ENCODE measurements at regions not wholly inside any gene's neighbourhood (a gene's known extent, or its start where the extent isn't known, plus 50 kb on each side); places are given as distances from the start of the nearest gene placed in this dataset.
"Not testable (repeated sequence)": the region's sequence is repeated elsewhere in the genome, so short reads cannot be mapped to it uniquely, and the experiment has no call there.

- no peaks in the 10 kb centered on the region for H3K4me1 Mint-ChIP-seq (ENCODE audit: insufficient read depth, unreplicated experiment)
- no peak for TF ChIP-seq CTCF (IDR thresholded peaks at IDR 0.05; ENCODE audit: unreplicated experiment)
Measured at GRCh38 chr2:67186871-67187270, 210.3 kb upstream of the ETAA1 start.

GRCh38 chr2:67195327-67195726 is 201.8 kb upstream of the ETAA1 start:
- BruUV-seq (replicated peaks); H3K36me3 Mint-ChIP-seq (ENCODE audit: insufficient read depth, unreplicated experiment); intact Hi-C loops (cut with micrococcal nuclease); POLR2A ChIA-PET; DNase-seq (ENCODE audit: unreplicated experiment); H3K4me1 Mint-ChIP-seq (ENCODE audit: insufficient read depth, unreplicated experiment); H3K27me3 Mint-ChIP-seq (ENCODE audit: insufficient read depth, unreplicated experiment); H3K4me3 Mint-ChIP-seq (ENCODE audit: unreplicated experiment); CTCF ChIA-PET; H3K9me3 Mint-ChIP-seq (ENCODE audit: unreplicated experiment); H3K27ac Mint-ChIP-seq (ENCODE audit: low read depth, unreplicated experiment): not testable (repeated sequence)

More at GRCh38 chr2:67186871-67187270, 210.3 kb upstream of the ETAA1 start:
- no peaks in the 10 kb centered on the region for H3K36me3 Mint-ChIP-seq (ENCODE audit: insufficient read depth, unreplicated experiment)
- DNase-seq (ENCODE audit: unreplicated experiment): no peak
- POLR2A ChIA-PET: no interaction called here
- CTCF ChIA-PET: no interaction called here
- no peak overlapping the region for H3K27ac Mint-ChIP-seq (ENCODE audit: low read depth, unreplicated experiment)
- no peaks in the 10 kb centered on the region for H3K9me3 Mint-ChIP-seq (ENCODE audit: unreplicated experiment)
- H3K27me3 Mint-ChIP-seq (ENCODE audit: insufficient read depth, unreplicated experiment): no peaks in the 10 kb centered on the region
- H3K4me3 Mint-ChIP-seq (ENCODE audit: unreplicated experiment): no peak overlapping the region
- intact Hi-C loops (cut with micrococcal nuclease): no loop called here
- no TSS peak for BruUV-seq (replicated peaks)

GRCh38 chr2:67201521-67201920 is 195.6 kb upstream of the ETAA1 start:
- H3K4me1 Mint-ChIP-seq (ENCODE audit: insufficient read depth, unreplicated experiment): no peaks in the 10 kb centered on the region
- no peaks in the 10 kb centered on the region for H3K36me3 Mint-ChIP-seq (ENCODE audit: insufficient read depth, unreplicated experiment)
- intact Hi-C loops (cut with micrococcal nuclease): no loop called here
- no peak overlapping the region for H3K4me3 Mint-ChIP-seq (ENCODE audit: unreplicated experiment)
- DNase-seq (ENCODE audit: unreplicated experiment): no peak
- POLR2A ChIA-PET: no interaction called here
- CTCF ChIA-PET: no interaction called here
- no peak overlapping the region for H3K27ac Mint-ChIP-seq (ENCODE audit: low read depth, unreplicated experiment)
- no peaks in the 10 kb centered on the region for H3K27me3 Mint-ChIP-seq (ENCODE audit: insufficient read depth, unreplicated experiment)
- BruUV-seq (replicated peaks): no TSS peak
- no peak for TF ChIP-seq CTCF (IDR thresholded peaks at IDR 0.05; ENCODE audit: unreplicated experiment)
- H3K9me3 Mint-ChIP-seq (ENCODE audit: unreplicated experiment): no peaks in the 10 kb centered on the region

- H3K27ac Mint-ChIP-seq (ENCODE audit: low read depth, unreplicated experiment): no peak overlapping the region
- POLR2A ChIA-PET: no interaction called here
- no peak overlapping the region for H3K4me3 Mint-ChIP-seq (ENCODE audit: unreplicated experiment)
- H3K4me1 Mint-ChIP-seq (ENCODE audit: insufficient read depth, unreplicated experiment): no peaks in the 10 kb centered on the region
- H3K36me3 Mint-ChIP-seq (ENCODE audit: insufficient read depth, unreplicated experiment): no peaks in the 10 kb centered on the region
- intact Hi-C loops (cut with micrococcal nuclease): no loop called here
- no peaks in the 10 kb centered on the region for H3K27me3 Mint-ChIP-seq (ENCODE audit: insufficient read depth, unreplicated experiment)
- DNase-seq (ENCODE audit: unreplicated experiment): no peak
- no peaks in the 10 kb centered on the region for H3K9me3 Mint-ChIP-seq (ENCODE audit: unreplicated experiment)
- CTCF ChIA-PET: interaction anchor here (0.6 to 0.7 kb wide), 2 partner anchors 11 to 1505 kb away, joined by 3 to 4 read pairs; no protein-coding TSS in a partner anchor
- no peak for TF ChIP-seq CTCF (IDR thresholded peaks at IDR 0.05; ENCODE audit: unreplicated experiment)
- no TSS peak for BruUV-seq (replicated peaks)
Measured at GRCh38 chr2:67204349-67204748, 192.8 kb upstream of the ETAA1 start.

GRCh38 chr2:67208887-67209500 is 188.1 kb upstream of the ETAA1 start:
- CTCF ChIA-PET: interaction anchor here (0.6 to 0.7 kb wide), 2 partner anchors 8 to 9 kb away, joined by 3 read pairs; no protein-coding TSS in a partner anchor
- intact Hi-C loops (cut with micrococcal nuclease): no loop called here
- no peak for TF ChIP-seq CTCF (IDR thresholded peaks at IDR 0.05; ENCODE audit: unreplicated experiment)
- H3K4me3 Mint-ChIP-seq (ENCODE audit: unreplicated experiment): no peak overlapping the region
- H3K4me1 Mint-ChIP-seq (ENCODE audit: insufficient read depth, unreplicated experiment): no peaks in the 10 kb centered on the region
- no TSS peak for BruUV-seq (replicated peaks)
- DNase-seq (ENCODE audit: unreplicated experiment): peak; percentile 5
- no peak overlapping the region for H3K27ac Mint-ChIP-seq (ENCODE audit: low read depth, unreplicated experiment)
- no peaks in the 10 kb centered on the region for H3K36me3 Mint-ChIP-seq (ENCODE audit: insufficient read depth, unreplicated experiment)
- POLR2A ChIA-PET: no interaction called here
- no peaks in the 10 kb centered on the region for H3K9me3 Mint-ChIP-seq (ENCODE audit: unreplicated experiment)
- no peaks in the 10 kb centered on the region for H3K27me3 Mint-ChIP-seq (ENCODE audit: insufficient read depth, unreplicated experiment)

Data from MCF 10A (cell line).